ENCODE measurements at regions not wholly inside any gene's neighbourhood (a gene's known extent, or its start where the extent isn't known, plus 50 kb on each side); places are given as distances from the start of the nearest gene placed in this dataset.

GRCh38 chr1:3978196-3978989, 78.3 kb upstream of the C1orf174 start:
- H3K4me3 ChIP-seq (ENCODE audit: low read length) = no peak overlapping the region
- no peak overlapping the region for H3K27ac ChIP-seq (ENCODE audit: low read length)
- WGBS = 78% methylated on average over 23 of the region's 23 CpGs
- DNase-seq (no peak), ATAC-seq (no peak)
- H3K4me1 ChIP-seq (ENCODE audit: control insufficient read depth, insufficient read depth, low read length) = no peaks in the 10 kb centered on the region
- H3K9me3 ChIP-seq (ENCODE audit: control insufficient read depth, low read length) = no peaks in the 10 kb centered on the region
- intact Hi-C loops (cut with DNase I) = no loop called here
- no peaks in the 10 kb centered on the region for H3K27me3 ChIP-seq (ENCODE audit: control insufficient read depth, insufficient read depth)

GRCh38 chr1:3978990-3979325, 78.9 kb upstream of the C1orf174 start:
- 66% methylated on average over 9 of the region's 9 CpGs for WGBS
- ATAC-seq (no peak), DNase-seq (no peak)
- intact Hi-C loops (cut with DNase I) = no loop called here
- Histone ChIP-seq H3K27ac (ENCODE audit: low read length) (no peak overlapping the region), H3K4me3 (ENCODE audit: low read length) (no peak overlapping the region), H3K9me3 (ENCODE audit: control insufficient read depth, low read length) (no peaks in the 10 kb centered on the region), H3K4me1 (ENCODE audit: control insufficient read depth, insufficient read depth, low read length) (no peaks in the 10 kb centered on the region), H3K27me3 (ENCODE audit: control insufficient read depth, insufficient read depth) (no peaks in the 10 kb centered on the region)

GRCh38 chr1:3981261-3981660, 81.2 kb upstream of the C1orf174 start:
- intact Hi-C loops (cut with DNase I) = no loop called here
- H3K27ac ChIP-seq (ENCODE audit: low read length) = no peak overlapping the region
- DNase-seq (no peak), ATAC-seq (no peak)
- 55% methylated on average over 5 of the region's 5 CpGs for WGBS
- H3K27me3 ChIP-seq (ENCODE audit: control insufficient read depth, insufficient read depth) = no peaks in the 10 kb centered on the region
- H3K4me3 ChIP-seq (ENCODE audit: low read length) = no peak overlapping the region
- no peaks in the 10 kb centered on the region for H3K9me3 ChIP-seq (ENCODE audit: control insufficient read depth, low read length)
- H3K4me1 ChIP-seq (ENCODE audit: control insufficient read depth, insufficient read depth, low read length) = no peaks in the 10 kb centered on the region

GRCh38 chr1:3981746-3982505, 81.9 kb upstream of the C1orf174 start:
- no peaks in the 10 kb centered on the region for H3K27me3 ChIP-seq (ENCODE audit: control insufficient read depth, insufficient read depth)
- no peak overlapping the region for H3K27ac ChIP-seq (ENCODE audit: low read length)
- 54% methylated on average over 12 of the region's 12 CpGs for WGBS
- intact Hi-C loops (cut with DNase I) = no loop called here
- H3K9me3 ChIP-seq (ENCODE audit: control insufficient read depth, low read length) = no peaks in the 10 kb centered on the region
- no peak for ATAC-seq
- no peak overlapping the region for H3K4me3 ChIP-seq (ENCODE audit: low read length)
- H3K4me1 ChIP-seq (ENCODE audit: control insufficient read depth, insufficient read depth, low read length) = no peaks in the 10 kb centered on the region
- no peak for DNase-seq

GRCh38 chr1:3983181-3983580, 83.1 kb upstream of the C1orf174 start:
- no peaks in the 10 kb centered on the region for H3K9me3 ChIP-seq (ENCODE audit: control insufficient read depth, low read length)
- intact Hi-C loops (cut with DNase I) = no loop called here
- ATAC-seq (no peak), DNase-seq (no peak)
- no peak overlapping the region for H3K27ac ChIP-seq (ENCODE audit: low read length)
- no peaks in the 10 kb centered on the region for H3K4me1 ChIP-seq (ENCODE audit: control insufficient read depth, insufficient read depth, low read length)
- H3K4me3 ChIP-seq (ENCODE audit: low read length) = no peak overlapping the region
- 65% methylated on average over 9 of the region's 9 CpGs for WGBS
- no peaks in the 10 kb centered on the region for H3K27me3 ChIP-seq (ENCODE audit: control insufficient read depth, insufficient read depth)

- Histone ChIP-seq H3K9me3 (ENCODE audit: control insufficient read depth, low read length) (no peaks in the 10 kb centered on the region), H3K27me3 (ENCODE audit: control insufficient read depth, insufficient read depth) (no peaks in the 10 kb centered on the region), H3K4me1 (ENCODE audit: control insufficient read depth, insufficient read depth, low read length) (no peaks in the 10 kb centered on the region), H3K4me3 (ENCODE audit: low read length) (no peak overlapping the region), H3K27ac (ENCODE audit: low read length) (no peak overlapping the region)
- no peak for ATAC-seq
- no peak for DNase-seq
- intact Hi-C loops (cut with DNase I) = no loop called here
- 83% methylated on average over 13 of the region's 13 CpGs for WGBS
Measured at GRCh38 chr1:3984586-3984985, 84.5 kb upstream of the C1orf174 start.

GRCh38 chr1:3986686-3987218, 86.7 kb upstream of the C1orf174 start:
- intact Hi-C loops (cut with DNase I) = no loop called here
- DNase-seq (no peak), ATAC-seq (no peak)
- Histone ChIP-seq H3K4me1 (ENCODE audit: control insufficient read depth, insufficient read depth, low read length) (no peaks in the 10 kb centered on the region), H3K4me3 (ENCODE audit: low read length) (no peak overlapping the region), H3K27ac (ENCODE audit: low read length) (no peak overlapping the region), H3K27me3 (ENCODE audit: control insufficient read depth, insufficient read depth) (no peaks in the 10 kb centered on the region), H3K9me3 (ENCODE audit: control insufficient read depth, low read length) (no peaks in the 10 kb centered on the region)
- 67% methylated on average over 13 of the region's 13 CpGs for WGBS

GRCh38 chr1:3987669-3988235, 87.7 kb upstream of the C1orf174 start:
- H3K9me3 ChIP-seq (ENCODE audit: control insufficient read depth, low read length) = no peaks in the 10 kb centered on the region
- H3K27me3 ChIP-seq (ENCODE audit: control insufficient read depth, insufficient read depth) = no peaks in the 10 kb centered on the region
- ATAC-seq (peak in 1 of 2 donors; percentile 21), DNase-seq (no peak)
- 59% methylated on average over 2 of the region's 2 CpGs for WGBS
- H3K4me3 ChIP-seq (ENCODE audit: low read length) = no peak overlapping the region
- H3K27ac ChIP-seq (ENCODE audit: low read length) = no peak overlapping the region
- H3K4me1 ChIP-seq (ENCODE audit: control insufficient read depth, insufficient read depth, low read length) = no peaks in the 10 kb centered on the region
- intact Hi-C loops (cut with DNase I) = no loop called here

- DNase-seq (no peak), ATAC-seq (no peak)
- WGBS = 83% methylated on average over 7 of the region's 7 CpGs
- H3K4me1 ChIP-seq (ENCODE audit: control insufficient read depth, insufficient read depth, low read length) = no peaks in the 10 kb centered on the region
- H3K9me3 ChIP-seq (ENCODE audit: control insufficient read depth, low read length) = no peaks in the 10 kb centered on the region
- intact Hi-C loops (cut with DNase I) = no loop called here
- no peak overlapping the region for H3K4me3 ChIP-seq (ENCODE audit: low read length)
- H3K27me3 ChIP-seq (ENCODE audit: control insufficient read depth, insufficient read depth) = no peaks in the 10 kb centered on the region
- H3K27ac ChIP-seq (ENCODE audit: low read length) = no peak overlapping the region
Measured at GRCh38 chr1:3988431-3988830, 88.4 kb upstream of the C1orf174 start.

GRCh38 chr1:3989465-3989864, 89.4 kb upstream of the C1orf174 start:
- intact Hi-C loops (cut with DNase I) = no loop called here
- Histone ChIP-seq H3K4me1 (ENCODE audit: control insufficient read depth, insufficient read depth, low read length) (no peaks in the 10 kb centered on the region), H3K27me3 (ENCODE audit: control insufficient read depth, insufficient read depth) (no peaks in the 10 kb centered on the region), H3K4me3 (ENCODE audit: low read length) (no peak overlapping the region), H3K9me3 (ENCODE audit: control insufficient read depth, low read length) (no peaks in the 10 kb centered on the region), H3K27ac (ENCODE audit: low read length) (no peak overlapping the region)
- WGBS = 87% methylated on average over 2 of the region's 2 CpGs
- DNase-seq (no peak), ATAC-seq (no peak)

- H3K27me3 ChIP-seq (ENCODE audit: control insufficient read depth, insufficient read depth) = no peaks in the 10 kb centered on the region
- ATAC-seq (no peak), DNase-seq (no peak)
- intact Hi-C loops (cut with DNase I) = no loop called here
- WGBS = 90% methylated on average over 2 of the region's 2 CpGs
- H3K4me3 ChIP-seq (ENCODE audit: low read length) = no peak overlapping the region
- H3K27ac ChIP-seq (ENCODE audit: low read length) = no peak overlapping the region
- H3K4me1 ChIP-seq (ENCODE audit: control insufficient read depth, insufficient read depth, low read length) = no peaks in the 10 kb centered on the region
- H3K9me3 ChIP-seq (ENCODE audit: control insufficient read depth, low read length) = no peaks in the 10 kb centered on the region
Measured at GRCh38 chr1:3992103-3992556, 92.1 kb upstream of the C1orf174 start.

All from right cardiac atrium (tissue), 5 donors.